Endothelial cell of umbilical vein (primary cell): ENCODE measurements at regions not wholly inside any gene's neighbourhood (a gene's known extent, or its start where the extent isn't known, plus 50 kb on each side); places are given as distances from the start of the nearest gene placed in this dataset.

Source experiments
- BruUV-seq: library from RNA; stranded (reverse); fragments of 400-500 nt; replicated peaks from 2 replicates; lab custom pipeline; 2021; lab: Mats Ljungman, UMichigan
- CTCF ChIA-PET: fragments of 300-600, 350-600 bp; sonication (Branson Sonifier 250); formaldehyde crosslinking; loops from one replicate; lab custom pipeline; 2021; ENCODE audit warnings: antibody characterized with exemption, inconsistent platforms; lab: Charles Lee
- POLR2A ChIA-PET: fragments of 300-600, 350-600 bp; sonication (Branson Sonifier 250); formaldehyde crosslinking; loops from one replicate; lab custom pipeline; 2021; ENCODE audit warnings: antibody characterized with exemption, inconsistent platforms; lab: Charles Lee
- DNase-seq: peaks from one replicate; pipeline ENCODE4 v3.0.0-alpha.2; 2011; ENCODE audit warnings: low read depth, low spot score
- FAIRE-seq: peaks from 2 replicates; lab custom pipeline; 2011; peaks lifted over from hg19 to GRCh38; lab: Jason Lieb, UNC
- H2AFZ ChIP-seq: 2 replicates; pipeline ENCODE4 v1.6.0; 2012; ENCODE audit warnings: low read depth, low read length, control low read depth, inconsistent platforms
- H3K27ac ChIP-seq: 2 replicates; pipeline ENCODE4 v1.5.1; 2011; ENCODE audit warnings: low read depth, mild to moderate bottlenecking, control low read depth, low read length, moderate library complexity; ENCODE audit not compliant: insufficient read depth
- H3K27me3 ChIP-seq, 2 experiments: 2 replicates each; pipeline versions ENCODE4 v1.6.0 to v1.6.1; 2011; ENCODE audit warnings: low read length in 2 of 2, mixed read lengths in 1 of 2; ENCODE audit not compliant: control insufficient read depth in 2 of 2, insufficient read depth in 2 of 2
- H3K36me3 ChIP-seq, 2 experiments: 2 replicates in 1 of 2; 3 replicates in 1 of 2; pipeline ENCODE4 v1.5.1; 2011; ENCODE audit warnings: low read length in 2 of 2, mild to moderate bottlenecking in 1 of 2, moderate library complexity in 1 of 2; ENCODE audit not compliant: control insufficient read depth in 2 of 2, insufficient read depth in 2 of 2; ENCODE audit errors: extremely low read depth in 1 of 2
- H3K4me1 ChIP-seq: 3 replicates; pipeline ENCODE4 v1.5.1; 2011; ENCODE audit warnings: mild to moderate bottlenecking, low read length; ENCODE audit not compliant: control insufficient read depth, insufficient read depth; ENCODE audit errors: extremely low read depth
- H3K4me2 ChIP-seq: 2 replicates; pipeline ENCODE4 v1.6.1; 2011; ENCODE audit warnings: low read length, control low read depth, mixed read lengths; ENCODE audit not compliant: insufficient read depth
- H3K4me3 ChIP-seq, 3 experiments: fragments of 200-600 bp in 1 of 3; sonication (generic), shearing (Covaris generic) in 1 of 3; replicated peaks in 1 of 3; 2 replicates each; pipeline ENCODE4 v1.5.1; 2011 to 2016; ENCODE audit warnings: control low read depth in 3 of 3, low read length in 3 of 3, mild to moderate bottlenecking in 2 of 3, inconsistent platforms in 1 of 3, low read depth in 1 of 3, moderate library complexity in 1 of 3; ENCODE audit not compliant: insufficient read depth in 1 of 3
- H3K79me2 ChIP-seq: 2 replicates; pipeline ENCODE4 v1.6.0; 2012; ENCODE audit warnings: low read length, inconsistent platforms; ENCODE audit not compliant: control insufficient read depth, insufficient read depth
- H3K9ac ChIP-seq: replicated peaks from 2 replicates; pipeline ENCODE3; 2011; ENCODE audit warnings: low read length, control low read depth; ENCODE audit not compliant: insufficient read depth; ENCODE audit errors: extremely low read depth
- H3K9me1 ChIP-seq: replicated peaks from 3 replicates; pipeline ENCODE4 v1.6.0; 2011; ENCODE audit warnings: mild to moderate bottlenecking, low read length; ENCODE audit not compliant: control insufficient read depth, insufficient read depth; ENCODE audit errors: extremely low read depth
- H3K9me3 ChIP-seq: replicated peaks from 2 replicates; pipeline ENCODE4 v1.5.1; 2012; ENCODE audit warnings: low read length, inconsistent platforms; ENCODE audit not compliant: control insufficient read depth, insufficient read depth
- H4K20me1 ChIP-seq: replicated peaks from 2 replicates; pipeline ENCODE3; 2011; ENCODE audit warnings: mild to moderate bottlenecking, low read length; ENCODE audit not compliant: control insufficient read depth, insufficient read depth; ENCODE audit errors: extremely low read depth
- CTCF ChIP-seq, 2 donors: IDR thresholded peaks; 1 replicate in 1 of 2; 2 replicates in 1 of 2; pipeline ENCODE4 v1.5.1; 2011; ENCODE audit warnings: low read length in 2 of 2, mild to moderate bottlenecking in 2 of 2, moderate library complexity in 2 of 2, control low read depth in 1 of 2, inconsistent platforms in 1 of 2, low read depth in 1 of 2; ENCODE audit not compliant: insufficient read depth in 1 of 2; ENCODE audit errors: extremely low read depth in 1 of 2
- EZH2 ChIP-seq: IDR thresholded peaks from 2 replicates; pipeline ENCODE4 v1.6.1; 2012; ENCODE audit warnings: borderline replicate concordance, low read depth, mild to moderate bottlenecking, moderate library complexity, low read length, inconsistent platforms; ENCODE audit not compliant: severe bottlenecking
- FOS ChIP-seq: IDR thresholded peaks from 2 replicates; pipeline ENCODE4 v1.6.1; 2011; ENCODE audit warnings: mild to moderate bottlenecking, low read length, moderate library complexity, borderline replicate concordance; ENCODE audit not compliant: insufficient read depth
- GATA2 ChIP-seq: IDR thresholded peaks from 2 replicates; pipeline ENCODE4 v1.7.0; 2011; ENCODE audit warnings: low read depth, mild to moderate bottlenecking, moderate library complexity, mixed read lengths, low read length; ENCODE audit not compliant: insufficient read length, insufficient read depth
- JUN ChIP-seq: IDR thresholded peaks from 2 replicates; pipeline ENCODE4 v1.6.1; 2011; ENCODE audit warnings: borderline replicate concordance, low read depth; ENCODE audit not compliant: insufficient read length, insufficient read depth
- MYC ChIP-seq: IDR thresholded peaks from one replicate; pipeline ENCODE4 v1.6.1; 2011; ENCODE audit warnings: mild to moderate bottlenecking, low read depth, low read length
- POLR2AphosphoS5 ChIP-seq: IDR thresholded peaks from 2 replicates; pipeline ENCODE4 v1.6.1; 2012; ENCODE audit warnings: low read depth, mild to moderate bottlenecking, control low read depth, low read length, moderate library complexity; ENCODE audit not compliant: insufficient read depth
- dilution Hi-C: fragments of 300-500 bp; cut with MboI; formaldehyde crosslinking; loops from one replicate; pipeline ENCODE4 v1.15.0; 2019; ENCODE audit warnings: low sequenced_read_pairs; ENCODE audit not compliant: extremely low pct_ligation_motif_present
- intact Hi-C: fragments of 100-400 bp; cut with micrococcal nuclease; formaldehyde crosslinking; loops from one replicate; pipeline ENCODE4 v1.10.0; 2022
- TF ChIP-seq, protein P1 (sequence below): IDR thresholded peaks from 2 replicates; pipeline ENCODE4 v1.6.1; 2011; ENCODE audit not compliant: insufficient read depth, insufficient read length

DNA sequence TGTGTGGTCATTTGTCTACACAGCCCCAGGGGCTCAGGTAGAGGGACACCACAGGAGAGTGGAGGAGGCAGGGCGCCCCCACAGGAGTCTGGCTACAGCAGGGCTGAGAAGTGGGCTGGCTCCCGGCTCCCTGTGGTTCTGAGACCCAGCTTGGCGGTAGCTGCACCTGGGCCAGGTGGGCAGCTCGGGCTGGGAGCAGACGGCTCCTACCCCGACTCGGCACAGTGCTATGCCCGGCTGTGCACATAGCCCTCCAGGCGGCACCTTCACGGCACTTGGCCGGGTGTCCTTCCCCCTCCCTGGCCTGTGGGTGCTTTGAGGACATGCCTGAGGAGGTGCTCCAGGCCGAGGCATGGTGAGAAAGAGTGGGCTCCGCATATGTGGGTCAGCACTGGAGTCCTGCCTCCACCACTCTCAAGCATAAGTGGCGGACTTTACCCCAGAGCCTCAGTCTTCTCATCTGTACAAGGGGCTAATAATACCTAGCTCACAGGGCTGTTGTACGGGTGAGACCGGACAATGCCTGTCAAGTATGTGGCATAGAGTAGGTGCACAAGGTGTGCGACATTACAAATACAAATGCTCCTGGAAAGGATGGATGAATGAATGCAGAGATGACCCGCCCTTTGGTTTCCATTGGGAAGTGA, 50.1 kb upstream of the JPH3 start:
- no peaks in the 10 kb centered on the region for H4K20me1 ChIP-seq
- POLR2A ChIA-PET: no interaction called here
- H3K27me3 ChIP-seq: peaks cover 2% of the 10 kb centered on the region in 2 experiments
- intact Hi-C loops (no loop called here), dilution Hi-C loops (no loop called here)
- no peaks in the 10 kb centered on the region for H3K9me1 ChIP-seq
- H3K4me3 ChIP-seq: no peak overlapping the region
- TF ChIP-seq FOS (no peak), EZH2 (no peak), MYC (no peak), GATA2 (no peak), POLR2AphosphoS5 (no peak), JUN (no peak), CTCF (IDR thresholded peaks at IDR 0.05; ENCODE audit: extremely low read depth in 1 of 2, insufficient read depth in 1 of 2, low read depth in 1 of 2, low read length in 2 of 2) (no peak)
- TF ChIP-seq, protein P1, sequence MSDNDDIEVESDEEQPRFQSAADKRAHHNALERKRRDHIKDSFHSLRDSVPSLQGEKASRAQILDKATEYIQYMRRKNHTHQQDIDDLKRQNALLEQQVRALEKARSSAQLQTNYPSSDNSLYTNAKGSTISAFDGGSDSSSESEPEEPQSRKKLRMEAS: no peak
- no peak overlapping the region for H3K27ac ChIP-seq
- no TSS peak for BruUV-seq
- no peak overlapping the region for H2AFZ ChIP-seq
- no peaks in the 10 kb centered on the region for H3K4me1 ChIP-seq
- H3K9ac ChIP-seq: no peak overlapping the region
- no peak for FAIRE-seq
- no peaks in the 10 kb centered on the region for H3K9me3 ChIP-seq
- H3K79me2 ChIP-seq: no peaks in the 10 kb centered on the region
- DNase-seq: no peak
- H3K36me3 ChIP-seq: no peaks in the 10 kb centered on the region
- CTCF ChIA-PET: interaction anchor here (2.0 kb wide), 1 partner anchor 19 kb away, joined by 11 read pairs; no protein-coding TSS in a partner anchor
- H3K4me2 ChIP-seq: no peak overlapping the region
